Sigmoid colon (tissue), 4 donors: ENCODE measurements at regions not wholly inside any gene's neighbourhood (a gene's known extent, or its start where the extent isn't known, plus 50 kb on each side); places are given as distances from the start of the nearest gene placed in this dataset.

ENCODE experiments used
- EP300 ChIP-seq, 4 donors: sonication (generic); formaldehyde crosslinking; IDR thresholded peaks; one replicate each; pipeline ENCODE4 v1.6.1; 2017; ENCODE audit warnings: antibody characterized with exemption in 4 of 4
- POLR2AphosphoS5 ChIP-seq, 4 donors: sonication (generic); formaldehyde crosslinking; IDR thresholded peaks; one replicate each; pipeline ENCODE4 v1.6.1; 2017; ENCODE audit warnings: antibody characterized with exemption in 4 of 4

- TF ChIP-seq EP300 (IDR thresholded peaks at IDR 0.05) (no peak), POLR2AphosphoS5 (IDR thresholded peaks at IDR 0.05) (no peak)
Measured at GRCh38 chr6:25178336-25179035, 100.7 kb upstream of the CARMIL1 start.
